ENCODE measurements at regions not wholly inside any gene's neighbourhood (a gene's known extent, or its start where the extent isn't known, plus 50 kb on each side); places are given as distances from the start of the nearest gene placed in this dataset.

DNA sequence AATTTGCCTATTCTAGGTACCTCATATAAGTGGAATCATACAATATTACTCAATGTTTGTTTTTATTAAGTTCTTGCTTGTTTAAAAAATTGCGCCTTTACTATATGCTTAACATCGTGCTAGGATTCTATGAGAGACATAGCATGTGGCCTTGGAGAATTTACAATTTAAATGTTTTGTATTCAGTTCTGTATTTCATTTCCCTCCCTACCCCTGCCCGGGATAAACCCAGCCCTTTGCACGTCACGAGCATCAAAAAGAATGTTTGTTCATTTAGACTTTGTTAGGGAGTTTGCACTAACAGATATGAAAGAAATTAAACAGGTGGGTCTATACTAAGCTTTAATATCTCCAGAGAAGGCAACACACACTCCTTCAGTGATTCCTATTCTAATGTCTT lies 75.7 kb downstream of the C18orf54 start:
- no peak overlapping the region for H3K4me3 ChIP-seq (ENCODE audit: low read depth, low read length)
- TF ChIP-seq, protein P1, sequence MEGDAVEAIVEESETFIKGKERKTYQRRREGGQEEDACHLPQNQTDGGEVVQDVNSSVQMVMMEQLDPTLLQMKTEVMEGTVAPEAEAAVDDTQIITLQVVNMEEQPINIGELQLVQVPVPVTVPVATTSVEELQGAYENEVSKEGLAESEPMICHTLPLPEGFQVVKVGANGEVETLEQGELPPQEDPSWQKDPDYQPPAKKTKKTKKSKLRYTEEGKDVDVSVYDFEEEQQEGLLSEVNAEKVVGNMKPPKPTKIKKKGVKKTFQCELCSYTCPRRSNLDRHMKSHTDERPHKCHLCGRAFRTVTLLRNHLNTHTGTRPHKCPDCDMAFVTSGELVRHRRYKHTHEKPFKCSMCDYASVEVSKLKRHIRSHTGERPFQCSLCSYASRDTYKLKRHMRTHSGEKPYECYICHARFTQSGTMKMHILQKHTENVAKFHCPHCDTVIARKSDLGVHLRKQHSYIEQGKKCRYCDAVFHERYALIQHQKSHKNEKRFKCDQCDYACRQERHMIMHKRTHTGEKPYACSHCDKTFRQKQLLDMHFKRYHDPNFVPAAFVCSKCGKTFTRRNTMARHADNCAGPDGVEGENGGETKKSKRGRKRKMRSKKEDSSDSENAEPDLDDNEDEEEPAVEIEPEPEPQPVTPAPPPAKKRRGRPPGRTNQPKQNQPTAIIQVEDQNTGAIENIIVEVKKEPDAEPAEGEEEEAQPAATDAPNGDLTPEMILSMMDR (IDR thresholded peaks at IDR 0.05; ENCODE audit: borderline replicate concordance, insufficient read depth, low read depth, low read length): no peak

DNA sequence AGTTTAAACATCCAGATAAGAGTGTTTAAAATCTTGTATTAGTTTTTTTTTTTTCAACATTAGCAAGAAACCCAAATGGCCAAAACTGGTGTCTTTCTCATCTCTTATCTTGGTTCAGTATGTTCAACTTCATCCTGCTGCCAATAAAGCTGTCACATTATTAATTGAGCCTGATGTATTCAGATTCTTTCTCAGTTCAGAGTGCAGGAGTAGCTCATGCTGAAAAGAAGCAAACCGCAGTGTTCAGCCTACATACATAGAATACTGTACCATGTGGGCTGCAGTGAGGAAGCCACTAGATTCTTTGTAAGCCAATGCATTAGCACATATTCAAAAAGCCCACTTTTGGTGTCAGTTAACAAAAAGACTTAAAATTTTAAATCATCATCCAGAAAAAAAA lies 76.2 kb downstream of the C18orf54 start:
- H3K4me3 ChIP-seq (ENCODE audit: low read depth, low read length): no peak overlapping the region
- TF ChIP-seq, protein P1 (IDR thresholded peaks at IDR 0.05; ENCODE audit: borderline replicate concordance, insufficient read depth, low read depth, low read length): no peak

DNA sequence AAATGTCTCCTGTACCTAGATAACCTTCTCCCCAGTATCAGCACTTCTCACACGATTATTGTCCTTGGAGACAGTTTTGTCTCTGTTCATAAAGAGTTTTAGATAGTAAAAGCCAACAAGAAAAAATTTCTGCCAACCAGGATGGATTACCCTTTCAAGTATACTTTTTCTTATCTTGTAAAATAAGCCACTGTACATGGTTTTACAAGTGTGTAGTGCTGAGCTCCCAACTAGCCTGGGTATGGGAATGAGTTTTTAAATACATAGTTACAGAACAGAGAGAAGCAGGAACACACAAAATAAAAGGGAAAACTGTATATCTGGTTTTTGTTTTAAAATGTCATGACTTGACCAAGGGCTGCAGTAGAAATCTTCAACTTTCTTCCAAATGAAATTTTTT lies 76.7 kb downstream of the C18orf54 start:
- TF ChIP-seq, protein P1 (IDR thresholded peaks at IDR 0.05; ENCODE audit: borderline replicate concordance, insufficient read depth, low read depth, low read length): no peak
- no peak overlapping the region for H3K4me3 ChIP-seq (ENCODE audit: low read depth, low read length)

DNA sequence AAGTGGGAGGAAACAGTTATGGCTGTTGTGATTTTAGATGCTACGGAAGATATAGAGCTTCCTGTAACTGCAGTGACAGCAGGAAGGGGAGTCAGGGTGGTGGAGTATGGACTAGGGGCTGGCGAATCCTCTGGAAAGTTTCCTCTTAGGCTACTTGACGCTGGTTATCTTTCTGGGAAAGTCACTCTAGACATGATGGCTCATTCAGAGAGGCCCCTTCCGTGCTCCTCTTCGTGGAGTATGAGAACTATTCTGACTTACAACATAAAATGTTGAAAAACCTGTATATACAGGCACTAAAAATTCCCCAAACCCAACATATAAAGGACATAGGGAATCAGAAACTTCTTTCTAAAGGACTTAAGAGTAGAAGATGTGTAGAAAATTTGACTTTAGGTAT lies 78.8 kb downstream of the C18orf54 start:
- no peak overlapping the region for H3K4me3 ChIP-seq (ENCODE audit: low read depth, low read length)
- TF ChIP-seq, protein P1 (IDR thresholded peaks at IDR 0.05; ENCODE audit: borderline replicate concordance, insufficient read depth, low read depth, low read length): no peak

DNA sequence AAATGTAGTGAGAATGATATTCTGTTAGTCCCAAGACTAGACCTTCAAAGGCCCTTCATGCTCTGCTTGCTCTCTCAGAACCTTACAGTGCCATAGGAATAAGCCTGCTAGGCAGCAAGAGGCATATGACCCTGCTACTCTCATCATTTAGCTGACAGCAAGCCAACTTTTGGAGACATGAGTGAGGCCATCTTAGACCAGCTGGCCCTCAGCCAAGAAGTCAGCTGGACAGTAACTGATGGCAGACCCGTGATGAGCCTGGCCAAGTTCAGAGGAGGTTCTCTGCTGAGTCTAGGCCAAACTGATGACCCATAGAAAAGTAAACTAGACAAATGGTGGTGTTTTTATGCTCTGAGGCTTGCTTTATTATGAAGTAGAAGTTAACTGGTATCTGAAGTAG lies 82.6 kb downstream of the C18orf54 start:
- TF ChIP-seq, protein P1 (IDR thresholded peaks at IDR 0.05; ENCODE audit: borderline replicate concordance, insufficient read depth, low read depth, low read length): no peak
- H3K4me3 ChIP-seq (ENCODE audit: low read depth, low read length): no peak overlapping the region

DNA sequence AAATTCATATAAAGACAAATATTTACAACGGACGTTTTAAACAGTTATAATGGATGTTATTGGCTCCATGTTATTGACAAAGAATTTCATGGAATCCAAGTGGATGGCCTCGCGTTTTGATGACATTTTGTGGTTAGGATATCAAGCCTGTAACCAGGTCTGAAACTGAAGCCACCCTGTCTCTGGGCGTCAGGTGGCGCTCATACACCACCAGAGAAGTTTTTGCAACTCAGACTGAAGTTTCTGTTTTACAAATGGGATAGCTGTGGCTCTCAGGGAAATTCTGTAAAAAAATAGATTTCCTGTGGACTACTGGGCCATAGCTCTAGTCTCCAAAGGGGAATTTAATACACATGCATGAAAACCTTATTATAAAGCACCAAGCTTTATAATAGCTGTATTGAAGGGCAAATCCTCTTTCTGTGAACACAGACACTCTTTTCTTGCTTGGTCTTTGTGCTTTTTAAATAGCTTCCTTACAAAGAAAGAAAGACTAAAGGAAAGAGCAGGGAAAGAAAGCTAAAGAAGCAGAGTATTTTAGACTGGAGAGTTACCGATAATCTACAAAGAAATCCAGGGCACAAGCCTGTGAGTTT lies 86.7 kb downstream of the C18orf54 start:
- TF ChIP-seq, protein P1 (IDR thresholded peaks at IDR 0.05; ENCODE audit: borderline replicate concordance, insufficient read depth, low read depth, low read length): peak; percentile 77
- no peak overlapping the region for H3K4me3 ChIP-seq (ENCODE audit: low read depth, low read length)

DNA sequence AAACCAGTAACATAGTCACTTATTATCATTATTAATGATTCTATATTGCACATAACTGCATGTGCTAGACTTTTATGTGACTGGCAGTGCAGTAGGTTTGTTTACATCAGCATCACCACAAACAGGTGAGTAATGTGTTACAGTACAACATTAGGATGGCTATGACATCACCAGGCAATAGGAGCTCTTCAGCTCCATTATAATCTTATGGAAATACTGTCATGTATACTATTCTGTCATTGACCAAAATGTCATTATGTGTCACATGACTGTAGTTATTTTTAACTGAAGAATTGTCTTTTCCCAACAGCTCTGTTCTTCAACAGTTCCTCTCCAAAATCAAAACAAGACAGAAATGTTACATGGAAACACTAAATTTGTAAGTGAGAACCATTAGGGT lies 96.3 kb downstream of the C18orf54 start:
- TF ChIP-seq, protein P1 (IDR thresholded peaks at IDR 0.05; ENCODE audit: borderline replicate concordance, insufficient read depth, low read depth, low read length): no peak
- no peak overlapping the region for H3K4me3 ChIP-seq (ENCODE audit: low read depth, low read length)
